Smooth muscle cell (in vitro differentiated cells): ENCODE measurements at regions not wholly inside any gene's neighbourhood (a gene's known extent, or its start where the extent isn't known, plus 50 kb on each side); places are given as distances from the start of the nearest gene placed in this dataset.

Source experiments
- DNase-seq: peaks from one replicate; lab custom pipeline; 2025; ENCODE audit not compliant: unreplicated experiment; lab: John Stamatoyannopoulos, UW
- H2AFZ ChIP-seq: fragments of 200-600 bp; sonication (generic); 2 replicates; pipeline ENCODE4 v1.6.0; 2016; ENCODE audit warnings: antibody characterized with exemption, low read depth, mild to moderate bottlenecking
- H3F3A ChIP-seq: fragments of 200-600 bp; sonication (generic); 2 replicates; pipeline ENCODE4 v1.6.0; 2017; ENCODE audit warnings: antibody characterized with exemption, low read depth
- H3K27ac ChIP-seq: fragments of 200-600 bp; sonication (generic); 2 replicates; pipeline ENCODE4 v1.5.1; 2016; ENCODE audit warnings: low read depth, mild to moderate bottlenecking
- H3K27me3 ChIP-seq: fragments of 200-600 bp; sonication (generic); 2 replicates; pipeline ENCODE4 v1.6.1; 2016; ENCODE audit warnings: low read depth, mild to moderate bottlenecking
- H3K36me3 ChIP-seq: fragments of 200-600 bp; sonication (generic); 2 replicates; pipeline ENCODE4 v1.5.1; 2016; ENCODE audit warnings: low read depth
- H3K4me1 ChIP-seq: fragments of 200-600 bp; sonication (generic); 2 replicates; pipeline ENCODE4 v1.5.1; 2016; ENCODE audit warnings: low read depth
- H3K4me2 ChIP-seq: fragments of 200-600 bp; sonication (generic); 2 replicates; pipeline ENCODE4 v1.6.0; 2016; ENCODE audit warnings: mild to moderate bottlenecking
- H3K4me3 ChIP-seq: fragments of 200-600 bp; sonication (generic); 2 replicates; pipeline ENCODE4 v1.5.1; 2016; ENCODE audit warnings: mild to moderate bottlenecking
- H3K79me2 ChIP-seq: fragments of 200-600 bp; sonication (generic); 2 replicates; pipeline ENCODE4 v1.6.0; 2016; ENCODE audit warnings: low read depth, mild to moderate bottlenecking
- H3K9ac ChIP-seq: fragments of 200-600 bp; sonication (generic); 2 replicates; pipeline ENCODE4 v1.6.0; 2016; ENCODE audit warnings: low read depth
- H3K9me3 ChIP-seq: fragments of 200-600 bp; sonication (generic); replicated peaks from 2 replicates; pipeline ENCODE4 v1.5.1; 2016; ENCODE audit warnings: low read depth
- H4K20me1 ChIP-seq: fragments of 200-600 bp; sonication (generic); 2 replicates; pipeline ENCODE4 v1.6.0; 2016; ENCODE audit warnings: low read depth
- CTCF ChIP-seq: fragments of 200-600 bp; sonication (generic); IDR thresholded peaks from 2 replicates; pipeline ENCODE4 v1.5.1; 2017; ENCODE audit warnings: borderline replicate concordance, mild to moderate bottlenecking, antibody characterized with exemption; ENCODE audit not compliant: insufficient read depth, poor library complexity, severe bottlenecking
- WGBS: methylation state at CpG from one replicate; pipeline ENCODE4 v1.1.7; 2016; ENCODE audit warnings: low lambda C conversion rate; 5-methylcytosine and 5-hydroxymethylcytosine counted together

- no peaks in the 10 kb centered on the region for H3K36me3 ChIP-seq
- no peak overlapping the region for H3K4me2 ChIP-seq
- no peak overlapping the region for H3K4me3 ChIP-seq
- no peaks in the 10 kb centered on the region for H3K79me2 ChIP-seq
- no peaks in the 10 kb centered on the region for H3K27me3 ChIP-seq
- no peaks in the 10 kb centered on the region for H3F3A ChIP-seq
- H3K9me3 ChIP-seq = no peaks in the 10 kb centered on the region
- DNase-seq = no peak
- H3K27ac ChIP-seq = no peak overlapping the region
- no peak overlapping the region for H2AFZ ChIP-seq
- no peak for TF ChIP-seq CTCF
- 90% methylated on average over 8 of the region's 8 CpGs for WGBS
- no peaks in the 10 kb centered on the region for H3K4me1 ChIP-seq
- H3K9ac ChIP-seq = no peak overlapping the region
- H4K20me1 ChIP-seq = no peaks in the 10 kb centered on the region
These were observed 59.1 kb upstream of the GLIS3 start for GRCh38 chr9:4359016-4359415.

GRCh38 chr9:4357929-4358328 lies 58.1 kb upstream of the GLIS3 start:
- Histone ChIP-seq H3K36me3 (no peaks in the 10 kb centered on the region), H4K20me1 (no peaks in the 10 kb centered on the region), H3K4me2 (no peak overlapping the region), H3K9me3 (no peaks in the 10 kb centered on the region), H3K9ac (no peak overlapping the region), H3K4me1 (no peaks in the 10 kb centered on the region), H3K79me2 (no peaks in the 10 kb centered on the region), H2AFZ (no peak overlapping the region), H3K4me3 (no peak overlapping the region), H3F3A (no peaks in the 10 kb centered on the region), H3K27ac (no peak overlapping the region), H3K27me3 (no peaks in the 10 kb centered on the region)
- DNase-seq = no peak
- no peak for TF ChIP-seq CTCF
- 78% methylated on average over 3 of the region's 3 CpGs for WGBS

GRCh38 chr9:4356306-4356705 lies 56.4 kb upstream of the GLIS3 start:
- no peak overlapping the region for H2AFZ ChIP-seq
- H3K4me3 ChIP-seq = no peak overlapping the region
- H3K9ac ChIP-seq = no peak overlapping the region
- no peaks in the 10 kb centered on the region for H3K79me2 ChIP-seq
- no peaks in the 10 kb centered on the region for H3K36me3 ChIP-seq
- H3F3A ChIP-seq = no peaks in the 10 kb centered on the region
- H3K27ac ChIP-seq = no peak overlapping the region
- H3K4me1 ChIP-seq = no peaks in the 10 kb centered on the region
- 89% methylated on average over 2 of the region's 2 CpGs for whole genome bisulfite sequencing
- no peak for TF ChIP-seq CTCF
- H3K27me3 ChIP-seq = no peaks in the 10 kb centered on the region
- no peaks in the 10 kb centered on the region for H4K20me1 ChIP-seq
- no peak for DNase-seq
- no peaks in the 10 kb centered on the region for H3K9me3 ChIP-seq
- no peak overlapping the region for H3K4me2 ChIP-seq

GRCh38 chr9:4353236-4353635 lies 53.4 kb upstream of the GLIS3 start:
- Histone ChIP-seq H3K79me2 (no peaks in the 10 kb centered on the region), H3K27me3 (no peaks in the 10 kb centered on the region), H3K36me3 (no peaks in the 10 kb centered on the region), H2AFZ (no peak overlapping the region), H3K9ac (no peak overlapping the region), H3K4me2 (no peak overlapping the region), H3K27ac (no peak overlapping the region), H4K20me1 (no peaks in the 10 kb centered on the region), H3F3A (no peaks in the 10 kb centered on the region), H3K9me3 (no peaks in the 10 kb centered on the region), H3K4me3 (no peak overlapping the region), H3K4me1 (no peaks in the 10 kb centered on the region)
- no peak for DNase-seq
- TF ChIP-seq CTCF = no peak
- 77% methylated on average over 3 of the region's 3 CpGs for WGBS
